ENCODE measurements at regions not wholly inside any gene's neighbourhood (a gene's known extent, or its start where the extent isn't known, plus 50 kb on each side); places are given as distances from the start of the nearest gene placed in this dataset.

DNA sequence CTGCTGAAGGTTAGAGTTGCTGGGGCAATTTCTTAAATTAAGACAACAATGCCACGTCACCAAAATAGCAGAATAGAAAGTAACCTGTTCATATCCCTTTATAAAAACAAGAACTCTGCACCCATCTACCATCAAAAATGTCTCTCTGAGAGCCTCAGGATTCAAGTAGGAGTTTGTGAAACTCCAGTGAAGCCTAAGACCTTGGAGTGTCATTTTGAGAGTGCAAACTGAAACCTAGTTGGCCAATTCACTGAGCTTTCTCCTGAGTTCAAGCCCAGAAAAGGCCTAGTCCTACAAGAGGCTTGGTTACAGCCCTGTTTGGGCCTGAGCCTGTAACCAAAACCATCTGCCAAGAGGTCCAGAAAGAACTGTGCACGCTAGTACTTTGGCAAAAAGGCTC lies 335.1 kb downstream of the EFHB start:
- Histone ChIP-seq H3K36me3 (ENCODE audit: insufficient read depth, low read length) (no peaks in the 10 kb centered on the region), H3K4me3 (ENCODE audit: low read length) (no peak overlapping the region), H3K27ac (ENCODE audit: low read depth, low read length) (no peak overlapping the region), H3K9ac (ENCODE audit: low read depth, low read length) (no peak overlapping the region), H3K9me3 (ENCODE audit: insufficient read depth, low read depth, low read length) (no peaks in the 10 kb centered on the region), H3K4me1 (ENCODE audit: insufficient read depth, low read length) (no peaks in the 10 kb centered on the region), H3K27me3 (ENCODE audit: insufficient read depth, low read length) (no peaks in the 10 kb centered on the region)
- WGBS: 91% methylated on average over 2 of the region's 2 CpGs

DNA sequence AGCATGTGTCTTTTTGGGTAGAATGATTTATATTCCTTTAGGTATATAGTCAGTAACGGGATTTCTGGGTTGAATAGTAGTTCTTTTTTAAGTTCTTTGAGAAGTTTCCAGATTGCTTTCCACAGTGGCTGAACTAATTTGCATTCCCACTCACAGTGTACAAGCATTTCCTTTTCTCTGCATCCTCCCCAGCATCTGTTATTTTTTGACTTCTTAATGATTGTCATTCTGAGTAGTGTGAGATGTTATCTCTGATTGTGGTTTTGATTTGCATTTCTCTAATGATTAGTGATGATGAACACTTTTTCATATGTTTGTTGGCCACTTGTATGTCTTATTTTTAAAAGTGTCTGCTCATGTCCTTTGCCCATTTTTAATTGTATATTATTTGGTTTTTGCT lies 337.6 kb downstream of the EFHB start:
- H3K36me3 ChIP-seq (ENCODE audit: insufficient read depth, low read length): no peaks in the 10 kb centered on the region
- H3K4me1 ChIP-seq (ENCODE audit: insufficient read depth, low read length): no peaks in the 10 kb centered on the region
- H3K9me3 ChIP-seq (ENCODE audit: insufficient read depth, low read depth, low read length): no peaks in the 10 kb centered on the region
- 100% methylated on average over 1 of the region's 1 CpG for WGBS
- no peak overlapping the region for H3K4me3 ChIP-seq (ENCODE audit: low read length)
- no peak overlapping the region for H3K27ac ChIP-seq (ENCODE audit: low read depth, low read length)
- no peaks in the 10 kb centered on the region for H3K27me3 ChIP-seq (ENCODE audit: insufficient read depth, low read length)
- H3K9ac ChIP-seq (ENCODE audit: low read depth, low read length): no peak overlapping the region

DNA sequence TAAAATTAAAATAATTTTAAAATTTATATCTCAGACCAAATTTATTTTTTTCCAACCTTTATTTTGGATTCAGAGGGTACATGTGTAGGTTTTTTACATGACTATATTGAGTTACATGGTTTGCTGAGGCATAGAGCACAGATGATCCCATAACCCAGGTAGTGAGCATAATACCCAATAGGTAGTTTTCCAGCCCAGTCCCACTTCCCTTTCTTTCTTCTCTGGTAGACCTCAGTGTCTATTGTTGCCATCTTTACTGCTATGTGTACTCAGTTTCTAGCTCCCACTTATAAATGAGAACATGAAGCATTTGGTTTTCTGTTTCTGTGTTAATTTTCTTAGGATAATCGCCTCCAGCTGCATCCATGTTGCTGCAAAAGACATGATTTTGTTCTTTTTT lies 338.1 kb downstream of the EFHB start:
- Histone ChIP-seq H3K27ac (ENCODE audit: low read depth, low read length) (no peak overlapping the region), H3K27me3 (ENCODE audit: insufficient read depth, low read length) (no peaks in the 10 kb centered on the region), H3K36me3 (ENCODE audit: insufficient read depth, low read length) (no peaks in the 10 kb centered on the region), H3K4me3 (ENCODE audit: low read length) (no peak overlapping the region), H3K9me3 (ENCODE audit: insufficient read depth, low read depth, low read length) (no peaks in the 10 kb centered on the region), H3K4me1 (ENCODE audit: insufficient read depth, low read length) (no peaks in the 10 kb centered on the region), H3K9ac (ENCODE audit: low read depth, low read length) (no peak overlapping the region)
- WGBS: 69% methylated on average over 1 of the region's 1 CpG
